Panc1 (cell line): ENCODE measurements at regions not wholly inside any gene's neighbourhood (a gene's known extent, or its start where the extent isn't known, plus 50 kb on each side); places are given as distances from the start of the nearest gene placed in this dataset.

Source experiments
- ATAC-seq: fragments of 200-7000 bp; cut with Tn5 transposase; 2 replicates; pipeline ENCODE4 v1.9.1; 2020; ENCODE audit warnings: mild to moderate bottlenecking, moderate library complexity
- BruUV-seq: library from RNA; stranded (reverse); fragments of 400-500 nt; replicated peaks from 2 replicates; lab custom pipeline; 2021; lab: Mats Ljungman, UMichigan
- CTCF ChIA-PET: fragments of 300-600 bp; sonication (Branson Sonifier 250); formaldehyde crosslinking; loops from one replicate; lab custom pipeline; 2022; ENCODE audit warnings: antibody characterized with exemption; lab: Charles Lee
- POLR2A ChIA-PET: fragments of 300-600 bp; sonication (Branson Sonifier 250); formaldehyde crosslinking; loops from one replicate; lab custom pipeline; 2022; ENCODE audit warnings: antibody characterized with exemption; lab: Charles Lee
- DNase-seq: peaks from one replicate; pipeline ENCODE4 v3.0.0-alpha.2; 2010; ENCODE audit warnings: low read depth, low spot score
- H3K27ac ChIP-seq: 2 replicates; pipeline ENCODE4 v1.5.1; 2011; ENCODE audit warnings: mild to moderate bottlenecking, low read length, inconsistent platforms
- H3K27me3 ChIP-seq: fragments of 200-500 bp; sonication (Bioruptor generic); 2 replicates; pipeline ENCODE4 v1.6.0; 2014; ENCODE audit warnings: low read length, inconsistent platforms; ENCODE audit not compliant: control insufficient read depth, insufficient read depth
- H3K36me3 ChIP-seq: fragments of 200-500 bp; sonication (Bioruptor generic); 2 replicates; pipeline ENCODE4 v1.5.1; 2014; ENCODE audit warnings: inconsistent platforms, mild to moderate bottlenecking, low read length, moderate library complexity; ENCODE audit not compliant: control insufficient read depth, insufficient read depth
- H3K4me1 ChIP-seq: 2 replicates; pipeline ENCODE4 v1.5.1; 2011; ENCODE audit warnings: inconsistent platforms, mild to moderate bottlenecking, low read length, moderate library complexity; ENCODE audit not compliant: control insufficient read depth, insufficient read depth
- H3K4me3 ChIP-seq, 2 experiments: 2 replicates each; pipeline ENCODE4 v1.5.1; 2011 to 2012; ENCODE audit warnings: low read depth in 2 of 2, low read length in 2 of 2, mild to moderate bottlenecking in 2 of 2, inconsistent platforms in 1 of 2, moderate library complexity in 1 of 2
- H3K9me3 ChIP-seq: fragments of 200-500 bp; sonication (Bioruptor generic); 2 replicates; pipeline ENCODE4 v1.5.1; 2014; ENCODE audit warnings: low read depth, mild to moderate bottlenecking, inconsistent platforms, low read length, moderate library complexity; ENCODE audit not compliant: control insufficient read depth, insufficient read depth
- CTCF ChIP-seq: fragments of 450-650 bp; IDR thresholded peaks from 2 replicates; pipeline ENCODE4 v1.5.1; 2017; ENCODE audit warnings: mild to moderate bottlenecking
- POLR2AphosphoS5 ChIP-seq: IDR thresholded peaks from 2 replicates; pipeline ENCODE4 v1.6.1; 2012; ENCODE audit warnings: mild to moderate bottlenecking, low read depth, low read length, moderate library complexity
- REST ChIP-seq, 2 experiments: IDR thresholded peaks; 2 replicates each; pipeline ENCODE4 v1.6.1; 2011 to 2012; ENCODE audit warnings: low read depth in 2 of 2, control low read depth in 1 of 2, low read length in 1 of 2, mild to moderate bottlenecking in 1 of 2, moderate library complexity in 1 of 2; ENCODE audit not compliant: insufficient read depth in 1 of 2
- SIN3A ChIP-seq: IDR thresholded peaks from 2 replicates; pipeline ENCODE4 v1.6.1; 2012; ENCODE audit warnings: low read depth, mild to moderate bottlenecking, low read length, moderate library complexity, borderline replicate concordance; ENCODE audit not compliant: insufficient read depth
- TCF7L2 ChIP-seq: IDR thresholded peaks from 2 replicates; pipeline ENCODE4 v1.6.1; 2011; ENCODE audit warnings: mild to moderate bottlenecking, low read depth, low read length, inconsistent platforms
- in situ Hi-C: cut with HindIII; loops from 2 replicates; pipeline ENCODE4 v1.10.0; 2016; ENCODE audit warnings: low sequenced_read_pairs, low pct_unique_long_range_greater_than_20kb
- intact Hi-C: fragments of 100-400 bp; cut with micrococcal nuclease; formaldehyde crosslinking; loops from one replicate; pipeline ENCODE4 v1.10.0; 2022; ENCODE audit not compliant: unreplicated experiment

- DNase-seq (no peak), ATAC-seq (no peak)
- BruUV-seq: no TSS peak
- intact Hi-C loops: no loop called here
- in situ Hi-C loops: no loop called here
- no peaks in the 10 kb centered on the region for H3K9me3 ChIP-seq
- H3K36me3 ChIP-seq: no peaks in the 10 kb centered on the region
- no peak overlapping the region for H3K27ac ChIP-seq
- H3K27me3 ChIP-seq: no peaks in the 10 kb centered on the region
- TF ChIP-seq TCF7L2 (no peak), POLR2AphosphoS5 (no peak), REST (IDR thresholded peaks at IDR 0.05; ENCODE audit: insufficient read depth in 1 of 2, low read depth in 2 of 2, low read length in 1 of 2) (no peak), CTCF (no peak), SIN3A (no peak)
- POLR2A ChIA-PET: no interaction called here
- H3K4me3 ChIP-seq: no peak overlapping the region
- H3K4me1 ChIP-seq: no peaks in the 10 kb centered on the region
- CTCF ChIA-PET: no interaction called here
Measured at GRCh38 chr10:36493516-36493880, 631.9 kb upstream of the ANKRD30A start.

- no peak for TF ChIP-seq POLR2AphosphoS5
- TF ChIP-seq SIN3A: no peak
- TF ChIP-seq REST (IDR thresholded peaks at IDR 0.05; ENCODE audit: insufficient read depth in 1 of 2, low read depth in 2 of 2, low read length in 1 of 2): no peak
- TF ChIP-seq CTCF: no peak
- no peak for TF ChIP-seq TCF7L2
- no TSS peak for BruUV-seq
- H3K27ac ChIP-seq: no peak overlapping the region
- H3K9me3 ChIP-seq: no peaks in the 10 kb centered on the region
- no peak for ATAC-seq
- H3K36me3 ChIP-seq: no peaks in the 10 kb centered on the region
- POLR2A ChIA-PET: no interaction called here
- H3K27me3 ChIP-seq: no peaks in the 10 kb centered on the region
- H3K4me1 ChIP-seq: no peaks in the 10 kb centered on the region
- CTCF ChIA-PET: no interaction called here
- in situ Hi-C loops (no loop called here), intact Hi-C loops (no loop called here)
- no peak for DNase-seq
- no peak overlapping the region for H3K4me3 ChIP-seq
Measured at GRCh38 chr10:36492590-36493515, 632.5 kb upstream of the ANKRD30A start.
